ENCODE measurements at regions not wholly inside any gene's neighbourhood (a gene's known extent, or its start where the extent isn't known, plus 50 kb on each side); places are given as distances from the start of the nearest gene placed in this dataset.

DNA sequence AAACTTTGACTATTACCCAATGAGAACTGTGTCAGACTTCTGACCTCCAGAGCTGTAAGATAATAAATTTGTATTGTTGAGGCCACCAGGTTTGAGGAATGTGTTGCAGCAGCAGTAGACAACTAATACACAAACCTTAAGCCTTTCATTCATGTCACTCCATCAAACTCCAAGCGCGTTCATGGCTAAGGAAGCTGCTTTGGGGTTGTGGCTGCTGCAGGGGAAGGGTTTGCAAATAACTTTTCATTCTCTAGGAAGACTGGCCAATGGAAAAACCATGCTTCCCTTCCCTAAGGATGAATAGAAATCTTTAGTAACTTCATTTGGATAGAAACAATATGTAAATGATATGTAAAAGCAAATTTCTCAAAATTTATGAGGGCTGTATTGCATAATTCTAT is 170.4 kb downstream of the RHOU start:
- Histone ChIP-seq H3K27me3 (no peaks in the 10 kb centered on the region), H3K4me3 (no peak overlapping the region), H3K36me3 (no peaks in the 10 kb centered on the region), H3K9me3 (peaks cover 0 to 9% of the 10 kb centered on the region in 2 donors), H3K4me1 (peaks cover 0 to 16% of the 10 kb centered on the region in 2 donors), H3K27ac (no peak overlapping the region)
- no peak for DNase-seq (ENCODE audit: low spot score)
- TF ChIP-seq, protein P1, sequence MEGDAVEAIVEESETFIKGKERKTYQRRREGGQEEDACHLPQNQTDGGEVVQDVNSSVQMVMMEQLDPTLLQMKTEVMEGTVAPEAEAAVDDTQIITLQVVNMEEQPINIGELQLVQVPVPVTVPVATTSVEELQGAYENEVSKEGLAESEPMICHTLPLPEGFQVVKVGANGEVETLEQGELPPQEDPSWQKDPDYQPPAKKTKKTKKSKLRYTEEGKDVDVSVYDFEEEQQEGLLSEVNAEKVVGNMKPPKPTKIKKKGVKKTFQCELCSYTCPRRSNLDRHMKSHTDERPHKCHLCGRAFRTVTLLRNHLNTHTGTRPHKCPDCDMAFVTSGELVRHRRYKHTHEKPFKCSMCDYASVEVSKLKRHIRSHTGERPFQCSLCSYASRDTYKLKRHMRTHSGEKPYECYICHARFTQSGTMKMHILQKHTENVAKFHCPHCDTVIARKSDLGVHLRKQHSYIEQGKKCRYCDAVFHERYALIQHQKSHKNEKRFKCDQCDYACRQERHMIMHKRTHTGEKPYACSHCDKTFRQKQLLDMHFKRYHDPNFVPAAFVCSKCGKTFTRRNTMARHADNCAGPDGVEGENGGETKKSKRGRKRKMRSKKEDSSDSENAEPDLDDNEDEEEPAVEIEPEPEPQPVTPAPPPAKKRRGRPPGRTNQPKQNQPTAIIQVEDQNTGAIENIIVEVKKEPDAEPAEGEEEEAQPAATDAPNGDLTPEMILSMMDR (IDR thresholded peaks at IDR 0.05), result no peak

GRCh38 chr1:228906223-228906860 is 171.1 kb downstream of the RHOU start:
- peaks cover 0 to 9% of the 10 kb centered on the region in 2 donors for H3K9me3 ChIP-seq
- no peaks in the 10 kb centered on the region for H3K36me3 ChIP-seq
- H3K4me1 ChIP-seq, result peaks cover 0 to 16% of the 10 kb centered on the region in 2 donors
- DNase-seq (ENCODE audit: low spot score), result no peak
- H3K27me3 ChIP-seq, result no peaks in the 10 kb centered on the region
- H3K27ac ChIP-seq, result no peak overlapping the region
- H3K4me3 ChIP-seq, result no peak overlapping the region
- TF ChIP-seq, protein P1 (IDR thresholded peaks at IDR 0.05), result no peak

DNA sequence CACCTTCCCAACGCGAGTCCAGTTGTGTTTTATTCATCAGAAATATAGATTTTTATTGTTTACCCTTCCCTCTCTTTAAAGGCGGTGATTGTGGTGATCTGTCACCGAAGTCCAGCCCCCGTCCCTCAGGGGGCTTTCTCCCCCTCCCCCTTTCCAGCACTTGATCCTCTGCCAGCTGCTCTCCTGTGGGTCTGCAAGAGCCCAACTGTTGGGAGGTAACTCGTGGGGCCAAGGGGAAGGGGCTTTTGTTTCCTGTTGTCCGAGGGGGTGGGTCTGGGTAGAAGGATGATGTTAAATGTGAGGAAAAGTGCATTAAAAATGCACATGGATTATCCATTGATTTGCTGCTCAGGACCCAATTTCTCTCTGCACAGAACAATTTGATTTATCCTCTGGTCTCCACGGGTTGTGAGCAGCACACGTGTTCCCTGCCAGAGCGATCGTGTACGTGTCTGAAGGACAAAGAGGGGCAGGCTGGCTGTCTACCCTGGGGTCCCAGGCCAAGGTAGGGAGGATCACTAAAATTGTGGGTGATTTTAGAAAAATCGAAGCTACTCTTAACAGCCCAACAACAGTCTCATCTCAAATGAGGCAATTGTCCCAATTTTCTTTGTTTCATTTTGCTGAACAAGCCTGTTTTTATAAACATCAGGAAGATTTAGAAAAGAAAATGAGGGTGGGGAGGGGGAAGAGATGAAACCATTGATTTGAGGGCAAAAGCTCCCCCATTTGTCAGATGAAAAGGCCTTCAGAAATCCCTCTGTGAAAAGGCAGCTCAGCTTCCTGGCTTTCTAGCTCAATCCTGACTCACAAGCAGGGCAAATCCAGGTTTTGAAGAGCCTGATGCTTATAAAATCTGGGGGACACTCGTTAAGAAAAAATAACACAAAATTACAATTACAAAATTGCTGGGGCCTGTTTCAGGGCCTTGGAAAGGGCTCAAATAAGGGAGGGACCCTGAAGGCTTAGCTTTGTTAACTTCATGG is 176.2 kb downstream of the RHOU start:
- no peak overlapping the region for H3K4me3 ChIP-seq
- DNase-seq (ENCODE audit: low spot score), result no peak
- no peaks in the 10 kb centered on the region for H3K36me3 ChIP-seq
- H3K4me1 ChIP-seq, result no peaks in the 10 kb centered on the region
- H3K27ac ChIP-seq, result no peak overlapping the region
- H3K9me3 ChIP-seq, result peaks cover 0 to 9% of the 10 kb centered on the region in 2 donors
- H3K27me3 ChIP-seq, result no peaks in the 10 kb centered on the region
- TF ChIP-seq, protein P1 (IDR thresholded peaks at IDR 0.05), result no peak

DNA sequence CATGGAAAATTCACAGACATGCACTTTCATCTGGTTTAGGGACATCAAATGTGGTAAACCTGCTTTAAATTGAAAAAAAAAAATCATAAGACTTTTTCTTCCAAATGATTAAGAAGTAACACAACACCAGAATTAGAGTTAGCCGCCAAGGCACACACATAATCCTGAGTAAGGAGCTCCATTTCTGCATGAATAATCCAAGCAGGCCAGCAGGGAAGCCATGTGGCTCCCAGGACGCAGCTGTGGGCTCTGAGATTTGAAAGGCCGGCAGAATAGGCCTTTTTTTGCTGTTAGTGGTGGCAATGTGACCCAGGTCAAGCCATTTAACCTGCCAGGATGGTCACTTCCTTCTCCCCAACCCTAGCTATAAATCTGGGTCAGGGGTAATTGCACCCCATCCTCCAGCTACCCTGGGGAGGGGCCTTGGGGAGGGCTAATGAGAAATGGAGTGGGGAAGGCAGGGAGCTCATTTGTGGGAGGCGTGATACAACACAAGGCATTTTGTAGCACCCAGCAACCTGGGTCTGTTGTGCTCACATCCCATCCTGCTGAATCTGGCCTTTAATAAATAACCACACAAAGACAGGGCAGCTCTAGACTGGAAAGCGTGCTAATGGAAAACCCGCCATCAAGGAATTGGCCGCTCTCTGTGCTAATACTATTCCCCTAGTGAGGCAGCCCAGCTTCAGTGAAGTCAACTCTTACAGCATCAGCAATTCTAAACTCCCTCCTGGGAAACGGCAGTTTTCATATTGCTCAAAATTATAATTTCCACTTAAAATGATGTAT is 178.5 kb downstream of the RHOU start:
- H3K36me3 ChIP-seq, result no peaks in the 10 kb centered on the region
- no peaks in the 10 kb centered on the region for H3K9me3 ChIP-seq
- DNase-seq (ENCODE audit: low spot score), result peak; percentile 44
- TF ChIP-seq, protein P1 (IDR thresholded peaks at IDR 0.05), result no peak
- H3K4me3 ChIP-seq, result no peak overlapping the region
- peaks cover 0 to 11% of the 10 kb centered on the region in 2 donors for H3K4me1 ChIP-seq
- H3K27ac ChIP-seq, result no peak overlapping the region
- H3K27me3 ChIP-seq, result no peaks in the 10 kb centered on the region

- no peaks in the 10 kb centered on the region for H3K36me3 ChIP-seq
- H3K4me1 ChIP-seq, result peaks cover 0 to 13% of the 10 kb centered on the region in 2 donors
- TF ChIP-seq, protein P1 (IDR thresholded peaks at IDR 0.05), result no peak
- H3K27me3 ChIP-seq, result no peaks in the 10 kb centered on the region
- H3K4me3 ChIP-seq, result no peak overlapping the region
- H3K27ac ChIP-seq, result no peak overlapping the region
- DNase-seq (ENCODE audit: low spot score), result no peak
- H3K9me3 ChIP-seq, result no peaks in the 10 kb centered on the region
These were observed 179.4 kb downstream of the RHOU start for GRCh38 chr1:228914700-228915099.
